ENCODE measurements at regions not wholly inside any gene's neighbourhood (a gene's known extent, or its start where the extent isn't known, plus 50 kb on each side); places are given as distances from the start of the nearest gene placed in this dataset.

- Histone ChIP-seq H3K36me3 (replicated peaks in 1 of 2; ENCODE audit: control insufficient read depth in 2 of 2, insufficient read depth in 2 of 2, low read length in 2 of 2) (peaks cover 7 to 20% of the 10 kb centered on the region in 2 donors), H3K27me3 (ENCODE audit: control insufficient read depth in 3 of 3, insufficient read depth in 3 of 3, low read depth in 1 of 3, low read length in 3 of 3) (no peaks in the 10 kb centered on the region), H3K79me1 (ENCODE audit: low read depth, low read length) (no peaks in the 10 kb centered on the region), H2BK120ac (ENCODE audit: low read depth, low read length) (no peak overlapping the region), H4K8ac (ENCODE audit: low read depth, low read length) (no peak overlapping the region), H2BK5ac (ENCODE audit: low read length) (no peak overlapping the region), H3K14ac (ENCODE audit: low read length) (no peak overlapping the region), H3K23ac (ENCODE audit: low read depth, low read length, poor library complexity) (no peak overlapping the region), H3K9ac (ENCODE audit: low read depth, low read length, poor library complexity) (no peak overlapping the region), H2BK12ac (ENCODE audit: low read length) (no peak overlapping the region), H3K9me3 (replicated peaks in 1 of 2; ENCODE audit: control insufficient read depth in 2 of 2, insufficient read depth in 1 of 2, low read depth in 1 of 2, low read length in 2 of 2) (no peaks in the 10 kb centered on the region), H3K18ac (ENCODE audit: low read length) (no peak overlapping the region), H3K4ac (ENCODE audit: low read length) (no peak overlapping the region), H3K4me1 (ENCODE audit: control insufficient read depth in 2 of 2, insufficient read depth in 1 of 2, low read depth in 1 of 2, low read length in 2 of 2) (peaks cover 0 to 2% of the 10 kb centered on the region in 2 donors), H3K4me3 (ENCODE audit: low read length in 2 of 2) (no peak overlapping the region), H3K4me2 (ENCODE audit: insufficient read depth, low read length, poor library complexity, severe bottlenecking) (no peak overlapping the region), H2AK5ac (ENCODE audit: low read depth, low read length) (no peak overlapping the region), H4K91ac (ENCODE audit: low read depth, low read length, poor library complexity) (no peak overlapping the region), H3K27ac (replicated peaks; ENCODE audit: low read length) (no peak overlapping the region), H2BK15ac (ENCODE audit: low read length) (no peak overlapping the region), H2AFZ (ENCODE audit: low read length) (no peak overlapping the region)
- no peak for DNase-seq (ENCODE audit: low spot score)
- no CpG with 5 or more reads among the region's 3 CpGs for WGBS, 2 donors (ENCODE audit: extremely low coverage in 2 of 2, insufficient read length in 2 of 2, insufficient replicate concordance in 1 of 2)
Observed at GRCh38 chr7:66539264-66539623, 89.4 kb upstream of the KCTD7 start.

GRCh38 chr7:66539902-66540375 lies 88.7 kb upstream of the KCTD7 start:
- H3K27me3 ChIP-seq (ENCODE audit: control insufficient read depth in 3 of 3, insufficient read depth in 3 of 3, low read depth in 1 of 3, low read length in 3 of 3): no peaks in the 10 kb centered on the region
- H3K4ac ChIP-seq (ENCODE audit: low read length): no peak overlapping the region
- H3K9ac ChIP-seq (ENCODE audit: low read depth, low read length, poor library complexity): no peak overlapping the region
- no peak overlapping the region for H3K14ac ChIP-seq (ENCODE audit: low read length)
- no peak overlapping the region for H2BK12ac ChIP-seq (ENCODE audit: low read length)
- H4K91ac ChIP-seq (ENCODE audit: low read depth, low read length, poor library complexity): no peak overlapping the region
- H3K36me3 ChIP-seq (replicated peaks in 1 of 2; ENCODE audit: control insufficient read depth in 2 of 2, insufficient read depth in 2 of 2, low read length in 2 of 2): peaks cover 8 to 27% of the 10 kb centered on the region in 2 donors
- H2BK15ac ChIP-seq (ENCODE audit: low read length): no peak overlapping the region
- no peak for DNase-seq (ENCODE audit: low spot score)
- no peak overlapping the region for H2AK5ac ChIP-seq (ENCODE audit: low read depth, low read length)
- no CpG with 5 or more reads among the region's 8 CpGs for WGBS, 2 donors (ENCODE audit: extremely low coverage in 2 of 2, insufficient read length in 2 of 2, insufficient replicate concordance in 1 of 2)
- no peak overlapping the region for H2BK5ac ChIP-seq (ENCODE audit: low read length)
- H3K23ac ChIP-seq (ENCODE audit: low read depth, low read length, poor library complexity): no peak overlapping the region
- no peak overlapping the region for H2AFZ ChIP-seq (ENCODE audit: low read length)
- no peak overlapping the region for H3K4me3 ChIP-seq (ENCODE audit: low read length in 2 of 2)
- no peak overlapping the region for H3K18ac ChIP-seq (ENCODE audit: low read length)
- peaks cover 0 to 2% of the 10 kb centered on the region in 2 donors for H3K4me1 ChIP-seq (ENCODE audit: control insufficient read depth in 2 of 2, insufficient read depth in 1 of 2, low read depth in 1 of 2, low read length in 2 of 2)
- no peak overlapping the region for H3K27ac ChIP-seq (replicated peaks; ENCODE audit: low read length)
- H3K4me2 ChIP-seq (ENCODE audit: insufficient read depth, low read length, poor library complexity, severe bottlenecking): no peak overlapping the region
- no peaks in the 10 kb centered on the region for H3K9me3 ChIP-seq (replicated peaks in 1 of 2; ENCODE audit: control insufficient read depth in 2 of 2, insufficient read depth in 1 of 2, low read depth in 1 of 2, low read length in 2 of 2)
- no peak overlapping the region for H2BK120ac ChIP-seq (ENCODE audit: low read depth, low read length)
- H4K8ac ChIP-seq (ENCODE audit: low read depth, low read length): no peak overlapping the region
- H3K79me1 ChIP-seq (ENCODE audit: low read depth, low read length): no peaks in the 10 kb centered on the region

GRCh38 chr7:66542049-66542448 lies 86.6 kb upstream of the KCTD7 start:
- WGBS, 2 donors (ENCODE audit: extremely low coverage in 2 of 2, insufficient read length in 2 of 2, insufficient replicate concordance in 1 of 2): no CpG with 5 or more reads among the region's 5 CpGs
- peaks cover 0 to 2% of the 10 kb centered on the region in 2 donors for H3K4me1 ChIP-seq (ENCODE audit: control insufficient read depth in 2 of 2, insufficient read depth in 1 of 2, low read depth in 1 of 2, low read length in 2 of 2)
- no peak overlapping the region for H4K91ac ChIP-seq (ENCODE audit: low read depth, low read length, poor library complexity)
- no peak overlapping the region for H2BK120ac ChIP-seq (ENCODE audit: low read depth, low read length)
- peaks cover 2% of the 10 kb centered on the region for H3K79me1 ChIP-seq (ENCODE audit: low read depth, low read length)
- no peak overlapping the region for H3K9ac ChIP-seq (ENCODE audit: low read depth, low read length, poor library complexity)
- no peak overlapping the region for H3K4me3 ChIP-seq (ENCODE audit: low read length in 2 of 2)
- DNase-seq (ENCODE audit: low spot score): no peak
- H3K27me3 ChIP-seq (ENCODE audit: control insufficient read depth in 3 of 3, insufficient read depth in 3 of 3, low read depth in 1 of 3, low read length in 3 of 3): no peaks in the 10 kb centered on the region
- no peak overlapping the region for H2BK5ac ChIP-seq (ENCODE audit: low read length)
- H2AFZ ChIP-seq (ENCODE audit: low read length): no peak overlapping the region
- H3K27ac ChIP-seq (replicated peaks; ENCODE audit: low read length): no peak overlapping the region
- H3K18ac ChIP-seq (ENCODE audit: low read length): no peak overlapping the region
- peaks cover 12 to 43% of the 10 kb centered on the region in 2 donors for H3K36me3 ChIP-seq (replicated peaks in 1 of 2; ENCODE audit: control insufficient read depth in 2 of 2, insufficient read depth in 2 of 2, low read length in 2 of 2)
- H4K8ac ChIP-seq (ENCODE audit: low read depth, low read length): no peak overlapping the region
- no peak overlapping the region for H3K4ac ChIP-seq (ENCODE audit: low read length)
- no peak overlapping the region for H3K23ac ChIP-seq (ENCODE audit: low read depth, low read length, poor library complexity)
- H3K4me2 ChIP-seq (ENCODE audit: insufficient read depth, low read length, poor library complexity, severe bottlenecking): no peak overlapping the region
- no peak overlapping the region for H2BK15ac ChIP-seq (ENCODE audit: low read length)
- H3K14ac ChIP-seq (ENCODE audit: low read length): no peak overlapping the region
- H3K9me3 ChIP-seq (replicated peaks in 1 of 2; ENCODE audit: control insufficient read depth in 2 of 2, insufficient read depth in 1 of 2, low read depth in 1 of 2, low read length in 2 of 2): no peaks in the 10 kb centered on the region
- no peak overlapping the region for H2BK12ac ChIP-seq (ENCODE audit: low read length)
- no peak overlapping the region for H2AK5ac ChIP-seq (ENCODE audit: low read depth, low read length)

GRCh38 chr7:66542528-66543269 lies 86.0 kb upstream of the KCTD7 start:
- Histone ChIP-seq H3K9me3 (replicated peaks in 1 of 2; ENCODE audit: control insufficient read depth in 2 of 2, insufficient read depth in 1 of 2, low read depth in 1 of 2, low read length in 2 of 2) (no peaks in the 10 kb centered on the region), H3K79me1 (ENCODE audit: low read depth, low read length) (peaks cover 2% of the 10 kb centered on the region), H2BK5ac (ENCODE audit: low read length) (peak overlapping the region; percentile 82), H2BK15ac (ENCODE audit: low read length) (no peak overlapping the region), H3K27me3 (ENCODE audit: control insufficient read depth in 3 of 3, insufficient read depth in 3 of 3, low read depth in 1 of 3, low read length in 3 of 3) (no peaks in the 10 kb centered on the region), H4K8ac (ENCODE audit: low read depth, low read length) (no peak overlapping the region), H3K4ac (ENCODE audit: low read length) (no peak overlapping the region), H2AFZ (ENCODE audit: low read length) (no peak overlapping the region), H3K4me2 (ENCODE audit: insufficient read depth, low read length, poor library complexity, severe bottlenecking) (no peak overlapping the region), H4K91ac (ENCODE audit: low read depth, low read length, poor library complexity) (no peak overlapping the region), H2BK120ac (ENCODE audit: low read depth, low read length) (no peak overlapping the region), H3K23ac (ENCODE audit: low read depth, low read length, poor library complexity) (peak overlapping the region; percentile 89), H2AK5ac (ENCODE audit: low read depth, low read length) (peak overlapping the region; percentile 13), H3K27ac (replicated peaks; ENCODE audit: low read length) (no peak overlapping the region), H3K4me1 (ENCODE audit: control insufficient read depth in 2 of 2, insufficient read depth in 1 of 2, low read depth in 1 of 2, low read length in 2 of 2) (peaks cover 0 to 2% of the 10 kb centered on the region in 2 donors), H3K18ac (ENCODE audit: low read length) (peak overlapping the region; percentile 64), H2BK12ac (ENCODE audit: low read length) (no peak overlapping the region), H3K36me3 (replicated peaks in 1 of 2; ENCODE audit: control insufficient read depth in 2 of 2, insufficient read depth in 2 of 2, low read length in 2 of 2) (peaks cover 12 to 49% of the 10 kb centered on the region in 2 donors), H3K9ac (ENCODE audit: low read depth, low read length, poor library complexity) (peak overlapping the region; percentile 60), H3K4me3 (ENCODE audit: low read length in 2 of 2) (peak overlapping the region in 1 of 2 donors; percentile 4), H3K14ac (ENCODE audit: low read length) (no peak overlapping the region)
- WGBS, 2 donors (ENCODE audit: extremely low coverage in 2 of 2, insufficient read length in 2 of 2, insufficient replicate concordance in 1 of 2): no CpG with 5 or more reads among the region's 14 CpGs
- no peak for DNase-seq (ENCODE audit: low spot score)
